ENCODE measurements at regions not wholly inside any gene's neighbourhood (a gene's known extent, or its start where the extent isn't known, plus 50 kb on each side); places are given as distances from the start of the nearest gene placed in this dataset.

GRCh38 chr9:115587310-115587709, 469.4 kb upstream of the TNC start:
- ATAC-seq (ENCODE audit: low FRiP score in 2 of 2) (no peak), DNase-seq (no peak)
- H3K4me1 ChIP-seq, result no peaks in the 10 kb centered on the region
- no peak overlapping the region for H3K27ac ChIP-seq
- WGBS, 2 donors, result 87 to 93% methylated on average over 2 of the region's 2 CpGs
- no peaks in the 10 kb centered on the region for H3K36me3 ChIP-seq
- TF ChIP-seq EP300 (IDR thresholded peaks at IDR 0.05), result no peak
- no peak for TF ChIP-seq CTCF (IDR thresholded peaks at IDR 0.05)
- no peak for TF ChIP-seq POLR2A (IDR thresholded peaks at IDR 0.05)
- TF ChIP-seq POLR2AphosphoS5 (IDR thresholded peaks at IDR 0.05), result no peak
- no peaks in the 10 kb centered on the region for H3K9me3 ChIP-seq
- no peak overlapping the region for H3K4me3 ChIP-seq
- H3K27me3 ChIP-seq, result no peaks in the 10 kb centered on the region

- Histone ChIP-seq H3K4me3 (no peak overlapping the region), H3K27me3 (no peaks in the 10 kb centered on the region), H3K9me3 (no peaks in the 10 kb centered on the region), H3K27ac (no peak overlapping the region), H3K36me3 (no peaks in the 10 kb centered on the region), H3K4me1 (no peaks in the 10 kb centered on the region)
- no peak for TF ChIP-seq EP300 (IDR thresholded peaks at IDR 0.05)
- no peak for TF ChIP-seq CTCF (IDR thresholded peaks at IDR 0.05)
- TF ChIP-seq POLR2AphosphoS5 (IDR thresholded peaks at IDR 0.05), result no peak
- TF ChIP-seq POLR2A (IDR thresholded peaks at IDR 0.05), result no peak
- ATAC-seq (ENCODE audit: low FRiP score in 2 of 2) (peak; percentile 32 to 74), DNase-seq (no peak)
Observed at GRCh38 chr9:115590011-115590410, 472.1 kb upstream of the TNC start.

- TF ChIP-seq POLR2AphosphoS5 (IDR thresholded peaks at IDR 0.05), result no peak
- TF ChIP-seq POLR2A (IDR thresholded peaks at IDR 0.05), result no peak
- TF ChIP-seq EP300 (IDR thresholded peaks at IDR 0.05), result peak in 1 of 4 donors; percentile 7
- peak; percentile 49 to 75 (median 60) for TF ChIP-seq CTCF (IDR thresholded peaks at IDR 0.05)
- H3K4me1 ChIP-seq, result no peaks in the 10 kb centered on the region
- no peaks in the 10 kb centered on the region for H3K27me3 ChIP-seq
- peak; percentile 88 to 89 for ATAC-seq (ENCODE audit: low FRiP score in 2 of 2)
- H3K4me3 ChIP-seq, result no peak overlapping the region
- WGBS, 2 donors, result 9 to 13% methylated on average over 4 of the region's 4 CpGs
- DNase-seq, result peak in 1 of 2 donors; percentile 76
- no peaks in the 10 kb centered on the region for H3K9me3 ChIP-seq
- peak overlapping the region in 1 of 4 donors; percentile 49 for H3K27ac ChIP-seq
- no peaks in the 10 kb centered on the region for H3K36me3 ChIP-seq
Observed at GRCh38 chr9:115591584-115591984, 473.6 kb upstream of the TNC start.

GRCh38 chr9:115593587-115594091, 475.7 kb upstream of the TNC start:
- TF ChIP-seq CTCF (IDR thresholded peaks at IDR 0.05) (peak; percentile 13 to 66 (median 56)), POLR2AphosphoS5 (IDR thresholded peaks at IDR 0.05) (no peak)
- WGBS, 2 donors, result 8% methylated on average over 4 of the region's 4 CpGs
- Histone ChIP-seq H3K4me1 (peaks cover 0 to 5% (median 0%) of the 10 kb centered on the region in 4 donors), H3K27ac (no peak overlapping the region), H3K9me3 (no peaks in the 10 kb centered on the region), H3K36me3 (no peaks in the 10 kb centered on the region), H3K27me3 (no peaks in the 10 kb centered on the region), H3K4me3 (no peak overlapping the region)
- DNase-seq, result no peak
- peak; percentile 42 to 63 for ATAC-seq (ENCODE audit: low FRiP score in 2 of 2)

GRCh38 chr9:115594557-115594956, 476.6 kb upstream of the TNC start:
- no peak for DNase-seq
- Histone ChIP-seq H3K27ac (no peak overlapping the region), H3K4me1 (peaks cover 0 to 5% (median 0%) of the 10 kb centered on the region in 4 donors), H3K9me3 (no peaks in the 10 kb centered on the region), H3K4me3 (no peak overlapping the region), H3K27me3 (no peaks in the 10 kb centered on the region), H3K36me3 (no peaks in the 10 kb centered on the region)
- 50 to 74% methylated on average over 1 of the region's 1 CpG for WGBS, 2 donors
- no peak for TF ChIP-seq CTCF (IDR thresholded peaks at IDR 0.05)
- no peak for TF ChIP-seq EP300 (IDR thresholded peaks at IDR 0.05)
- TF ChIP-seq POLR2AphosphoS5 (IDR thresholded peaks at IDR 0.05), result no peak
- TF ChIP-seq POLR2A (IDR thresholded peaks at IDR 0.05), result no peak
- ATAC-seq (ENCODE audit: low FRiP score in 2 of 2), result no peak

All from upper lobe of left lung (tissue), 6 donors.